Esophagus muscularis mucosa (tissue), 4 donors: ENCODE measurements at regions not wholly inside any gene's neighbourhood (a gene's known extent, or its start where the extent isn't known, plus 50 kb on each side); places are given as distances from the start of the nearest gene placed in this dataset.

ENCODE experiments used
- EP300 ChIP-seq: sonication (generic); formaldehyde crosslinking; IDR thresholded peaks from one replicate; pipeline ENCODE4 v1.6.1; 2017; ENCODE audit warnings: antibody characterized with exemption
- POLR2A ChIP-seq: fragments of 450-650 bp; IDR thresholded peaks from one replicate; pipeline ENCODE4 v1.6.1; 2017; ENCODE audit warnings: antibody characterized with exemption, moderate library complexity, mild to moderate bottlenecking, low read depth
- POLR2AphosphoS5 ChIP-seq, 2 donors: sonication (generic); formaldehyde crosslinking; IDR thresholded peaks; one replicate each; pipeline ENCODE4 v1.6.1; 2017; ENCODE audit warnings: antibody characterized with exemption in 2 of 2
- TF ChIP-seq, protein P1 (sequence below), 3 experiments: fragments of 200-600 bp in 2 of 3; fragments of 450-650 bp in 1 of 3; sonication (generic) in 2 of 3; IDR thresholded peaks; one replicate each; pipeline ENCODE4 v1.5.1; 2017 to 2019; ENCODE audit warnings: antibody characterized with exemption in 3 of 3, mild to moderate bottlenecking in 2 of 3, moderate library complexity in 1 of 3

DNA sequence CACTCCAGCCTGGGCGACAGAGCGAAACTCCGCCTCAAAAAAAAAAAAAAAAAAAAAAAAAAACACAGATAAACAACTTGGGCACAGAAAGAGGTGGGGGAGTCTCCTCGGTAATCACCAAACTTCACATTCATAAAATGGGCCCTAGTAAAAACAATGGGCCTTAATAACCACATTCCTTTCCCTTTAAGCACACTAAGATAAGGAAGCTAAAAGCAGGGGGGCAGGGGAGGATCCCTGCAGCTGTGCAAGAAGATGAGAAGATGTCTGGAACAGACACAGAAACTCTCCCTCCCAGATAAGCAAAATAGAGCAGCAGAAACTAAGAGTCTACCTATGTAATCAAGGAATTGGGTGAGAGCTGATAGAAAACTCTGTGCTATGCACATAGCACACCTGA, 111.2 kb upstream of the FAM174A start:
- TF ChIP-seq, protein P1, sequence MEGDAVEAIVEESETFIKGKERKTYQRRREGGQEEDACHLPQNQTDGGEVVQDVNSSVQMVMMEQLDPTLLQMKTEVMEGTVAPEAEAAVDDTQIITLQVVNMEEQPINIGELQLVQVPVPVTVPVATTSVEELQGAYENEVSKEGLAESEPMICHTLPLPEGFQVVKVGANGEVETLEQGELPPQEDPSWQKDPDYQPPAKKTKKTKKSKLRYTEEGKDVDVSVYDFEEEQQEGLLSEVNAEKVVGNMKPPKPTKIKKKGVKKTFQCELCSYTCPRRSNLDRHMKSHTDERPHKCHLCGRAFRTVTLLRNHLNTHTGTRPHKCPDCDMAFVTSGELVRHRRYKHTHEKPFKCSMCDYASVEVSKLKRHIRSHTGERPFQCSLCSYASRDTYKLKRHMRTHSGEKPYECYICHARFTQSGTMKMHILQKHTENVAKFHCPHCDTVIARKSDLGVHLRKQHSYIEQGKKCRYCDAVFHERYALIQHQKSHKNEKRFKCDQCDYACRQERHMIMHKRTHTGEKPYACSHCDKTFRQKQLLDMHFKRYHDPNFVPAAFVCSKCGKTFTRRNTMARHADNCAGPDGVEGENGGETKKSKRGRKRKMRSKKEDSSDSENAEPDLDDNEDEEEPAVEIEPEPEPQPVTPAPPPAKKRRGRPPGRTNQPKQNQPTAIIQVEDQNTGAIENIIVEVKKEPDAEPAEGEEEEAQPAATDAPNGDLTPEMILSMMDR (IDR thresholded peaks at IDR 0.05) = no peak
- no peak for TF ChIP-seq POLR2AphosphoS5 (IDR thresholded peaks at IDR 0.05)
- TF ChIP-seq POLR2A = no peak
- TF ChIP-seq EP300 = no peak
